Stomach (tissue), 8 donors: ENCODE measurements at regions not wholly inside any gene's neighbourhood (a gene's known extent, or its start where the extent isn't known, plus 50 kb on each side); places are given as distances from the start of the nearest gene placed in this dataset.

Experiments
- DNase-seq, 2 donors: peaks; one replicate each; pipeline versions ENCODE4 v3.0.0 to v3.0.0-alpha.2; 2013 to 2019
- H3K27ac ChIP-seq, 5 donors: fragments of 200-600 bp in 4 of 5; sonication (generic) in 4 of 5; one replicate each; pipeline ENCODE4 v1.5.1; 2013 to 2019; ENCODE audit warnings: mild to moderate bottlenecking in 1 of 5, moderate library complexity in 1 of 5
- H3K27me3 ChIP-seq, 3 donors: fragments of 200-600 bp; sonication (generic); one replicate each; pipeline ENCODE4 v1.5.1; 2017 to 2019; ENCODE audit warnings: mixed run types in 1 of 3
- H3K36me3 ChIP-seq, 4 donors: fragments of 200-600 bp; sonication (generic); 1 replicate in 3 of 4; 2 replicates in 1 of 4; pipeline ENCODE4 v1.5.1; 2016 to 2019
- H3K4me1 ChIP-seq, 4 donors: fragments of 200-600 bp; sonication (generic); one replicate each; pipeline ENCODE4 v1.5.1; 2016 to 2019
- H3K4me3 ChIP-seq, 4 donors: fragments of 200-600 bp; sonication (generic) in 3 of 4; one replicate each; pipeline ENCODE4 v1.5.1; 2016 to 2019; ENCODE audit warnings: mild to moderate bottlenecking in 1 of 4
- H3K9me3 ChIP-seq, 4 donors: fragments of 200-600 bp; sonication (generic); one replicate each; pipeline ENCODE4 v1.5.1; 2016 to 2019
- EP300 ChIP-seq: sonication (generic); formaldehyde crosslinking; IDR thresholded peaks from one replicate; pipeline ENCODE4 v1.6.1; 2017; ENCODE audit warnings: antibody characterized with exemption
- POLR2A ChIP-seq, 4 donors: fragments of 450-650 bp; IDR thresholded peaks; one replicate each; pipeline ENCODE4 v1.6.1; 2016; ENCODE audit warnings: antibody characterized with exemption in 4 of 4, control low read depth in 2 of 4, mild to moderate bottlenecking in 1 of 4, moderate library complexity in 1 of 4
- POLR2AphosphoS5 ChIP-seq, 3 donors: sonication (generic); formaldehyde crosslinking; IDR thresholded peaks; one replicate each; pipeline ENCODE4 v1.6.1; 2016; ENCODE audit warnings: antibody characterized with exemption in 3 of 3
- WGBS, 5 donors: extraction: QIAGEN DNeasy Blood & Tissue Kit in 3 of 5; methylation state at CpG; one replicate each; pipeline versions ENCODE4 v1.1.5 to v1.1.7; 2013 to 2018; 5-methylcytosine and 5-hydroxymethylcytosine counted together
- intact Hi-C: fragments of 100-400 bp; cut with DNase I; formaldehyde crosslinking; loops from one replicate; pipeline ENCODE4 v1.15.1; 2023; ENCODE audit warnings: low total_unique reads
- TF ChIP-seq, protein P1 (sequence below), 7 experiments: fragments of 450-650 bp in 4 of 7; fragments of 200-600 bp in 3 of 7; sonication (generic) in 3 of 7; IDR thresholded peaks; one replicate each; pipeline ENCODE4 v1.5.1; 2016 to 2019; ENCODE audit warnings: antibody characterized with exemption in 7 of 7, control low read depth in 2 of 7, mild to moderate bottlenecking in 1 of 7
- donor health status: healthy with polysubstance abuse.
- donor health status: Bipolar disorder and iron deficiency.
- donor health status: healthy.

DNA sequence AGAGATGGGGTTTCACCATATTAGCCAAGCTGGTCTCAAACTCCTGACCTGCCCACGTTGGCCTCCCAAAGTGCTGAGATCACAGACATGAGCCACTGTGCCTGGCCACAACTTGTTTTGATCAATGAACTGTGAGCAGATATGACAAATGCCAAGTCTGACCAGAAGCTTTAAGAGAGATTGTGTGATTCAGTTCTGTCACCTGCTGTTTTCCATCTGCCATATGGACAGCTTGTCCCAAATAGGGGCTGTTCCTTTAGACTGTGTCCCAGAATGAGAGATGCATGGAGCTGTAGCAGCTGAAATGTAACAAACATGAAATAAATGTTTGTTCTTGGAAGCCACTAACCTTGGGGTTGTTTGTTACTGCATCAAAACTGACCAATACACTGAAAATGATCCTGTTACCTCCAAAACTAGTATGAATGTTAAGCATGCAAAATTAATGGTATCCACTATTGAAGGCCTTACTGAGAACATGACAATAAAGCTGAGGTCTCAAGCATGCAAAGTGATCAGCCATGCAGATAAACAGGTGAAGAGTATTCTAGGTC lies 65.9 kb upstream of the MED13L start:
- TF ChIP-seq POLR2A (IDR thresholded peaks at IDR 0.05) (no peak), POLR2AphosphoS5 (IDR thresholded peaks at IDR 0.05) (no peak), EP300 (no peak)
- TF ChIP-seq, protein P1, sequence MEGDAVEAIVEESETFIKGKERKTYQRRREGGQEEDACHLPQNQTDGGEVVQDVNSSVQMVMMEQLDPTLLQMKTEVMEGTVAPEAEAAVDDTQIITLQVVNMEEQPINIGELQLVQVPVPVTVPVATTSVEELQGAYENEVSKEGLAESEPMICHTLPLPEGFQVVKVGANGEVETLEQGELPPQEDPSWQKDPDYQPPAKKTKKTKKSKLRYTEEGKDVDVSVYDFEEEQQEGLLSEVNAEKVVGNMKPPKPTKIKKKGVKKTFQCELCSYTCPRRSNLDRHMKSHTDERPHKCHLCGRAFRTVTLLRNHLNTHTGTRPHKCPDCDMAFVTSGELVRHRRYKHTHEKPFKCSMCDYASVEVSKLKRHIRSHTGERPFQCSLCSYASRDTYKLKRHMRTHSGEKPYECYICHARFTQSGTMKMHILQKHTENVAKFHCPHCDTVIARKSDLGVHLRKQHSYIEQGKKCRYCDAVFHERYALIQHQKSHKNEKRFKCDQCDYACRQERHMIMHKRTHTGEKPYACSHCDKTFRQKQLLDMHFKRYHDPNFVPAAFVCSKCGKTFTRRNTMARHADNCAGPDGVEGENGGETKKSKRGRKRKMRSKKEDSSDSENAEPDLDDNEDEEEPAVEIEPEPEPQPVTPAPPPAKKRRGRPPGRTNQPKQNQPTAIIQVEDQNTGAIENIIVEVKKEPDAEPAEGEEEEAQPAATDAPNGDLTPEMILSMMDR (IDR thresholded peaks at IDR 0.05) = no peak
- DNase-seq = no peak
- Histone ChIP-seq H3K36me3 (no peaks in the 10 kb centered on the region), H3K4me1 (peaks cover 0 to 15% (median 10%) of the 10 kb centered on the region in 4 donors), H3K27me3 (no peaks in the 10 kb centered on the region), H3K4me3 (no peak overlapping the region), H3K9me3 (peaks cover 0 to 8% (median 0%) of the 10 kb centered on the region in 4 donors), H3K27ac (no peak overlapping the region)
- intact Hi-C loops = no loop called here
- WGBS, 5 donors = 67 to 100% (median 89%) methylated on average over 1 of the region's 1 CpG

DNA sequence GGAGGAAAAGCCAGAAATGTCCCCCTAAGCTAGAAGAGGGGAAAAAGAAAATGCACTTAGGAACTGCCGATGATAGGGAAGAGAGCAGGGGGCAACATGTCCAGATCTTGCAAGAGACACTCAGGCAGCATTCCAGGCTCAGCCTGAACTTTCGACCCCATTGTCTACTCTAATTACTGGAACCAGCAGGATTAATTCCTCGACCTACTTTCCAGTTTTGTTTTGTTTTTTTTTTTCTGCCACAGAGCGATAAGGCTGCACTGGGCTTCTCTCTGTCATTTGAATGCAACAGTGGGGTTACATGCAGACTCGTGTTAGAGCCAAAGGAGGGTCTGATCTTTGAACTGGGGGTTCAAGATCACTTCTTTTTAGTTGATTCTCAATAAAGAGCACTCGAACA lies 68.7 kb upstream of the MED13L start:
- H3K36me3 ChIP-seq = no peaks in the 10 kb centered on the region
- intact Hi-C loops = no loop called here
- TF ChIP-seq POLR2A (IDR thresholded peaks at IDR 0.05) (no peak), POLR2AphosphoS5 (IDR thresholded peaks at IDR 0.05) (no peak), EP300 (no peak)
- TF ChIP-seq, protein P1 (IDR thresholded peaks at IDR 0.05) = no peak
- H3K9me3 ChIP-seq = peaks cover 0 to 8% (median 0%) of the 10 kb centered on the region in 4 donors
- H3K4me1 ChIP-seq = peaks cover 0 to 15% (median 10%) of the 10 kb centered on the region in 4 donors
- no peaks in the 10 kb centered on the region for H3K27me3 ChIP-seq
- no peak overlapping the region for H3K27ac ChIP-seq
- DNase-seq = peak in 1 of 2 donors; percentile 55
- 24 to 31% (median 29%) methylated on average over 6 of the region's 6 CpGs for WGBS, 5 donors
- no peak overlapping the region for H3K4me3 ChIP-seq

DNA sequence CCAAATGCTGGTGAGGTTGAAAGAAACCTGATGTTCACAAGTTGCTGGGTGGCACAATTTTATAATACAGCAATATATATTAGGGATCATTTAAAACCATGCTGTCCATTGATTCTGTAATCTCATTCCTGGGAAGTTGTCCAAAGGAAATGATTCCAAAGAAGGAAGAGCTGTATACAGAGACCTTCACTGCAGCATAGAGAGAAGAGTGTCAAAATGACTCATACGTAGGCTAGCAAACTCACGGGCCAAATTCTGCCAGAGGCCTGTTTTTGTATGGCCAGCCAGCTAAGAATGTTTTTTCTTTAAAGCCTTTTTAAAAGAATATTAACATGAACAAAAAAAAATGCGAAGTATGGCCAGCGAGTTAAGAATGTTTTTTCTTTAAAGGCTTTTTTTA lies 69.2 kb upstream of the MED13L start:
- TF ChIP-seq POLR2AphosphoS5 (IDR thresholded peaks at IDR 0.05) (peak in 1 of 3 donors; percentile 41), POLR2A (IDR thresholded peaks at IDR 0.05) (no peak)
- peaks cover 0 to 8% (median 0%) of the 10 kb centered on the region in 4 donors for H3K9me3 ChIP-seq
- intact Hi-C loops = no loop called here
- H3K4me1 ChIP-seq = peaks cover 0 to 15% (median 10%) of the 10 kb centered on the region in 4 donors
- DNase-seq = peak in 1 of 2 donors; percentile 66
- WGBS, 5 donors = 18 to 39% (median 37%) methylated on average over 4 of the region's 4 CpGs
- no peak overlapping the region for H3K27ac ChIP-seq
- no peak overlapping the region for H3K4me3 ChIP-seq
- no peaks in the 10 kb centered on the region for H3K27me3 ChIP-seq
- H3K36me3 ChIP-seq = no peaks in the 10 kb centered on the region

DNA sequence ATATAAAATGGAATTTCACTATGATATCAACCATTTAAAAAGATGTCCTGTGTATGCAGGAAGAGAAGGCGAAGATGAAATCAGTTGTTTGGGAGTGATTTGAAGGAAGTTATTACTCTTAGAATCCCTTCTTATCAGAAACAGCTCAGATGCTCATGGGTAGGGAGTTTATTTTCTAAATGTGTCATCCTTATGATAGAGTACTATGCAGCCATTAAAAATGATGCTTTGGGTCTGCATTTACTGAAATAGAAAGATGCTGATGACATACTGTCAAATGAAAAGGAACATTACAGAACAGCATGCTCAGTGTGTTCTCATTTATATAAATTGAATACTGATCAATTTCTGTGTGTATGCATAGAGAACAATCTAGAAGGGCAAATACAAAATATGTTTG lies 69.8 kb upstream of the MED13L start:
- Histone ChIP-seq H3K27ac (no peak overlapping the region), H3K36me3 (no peaks in the 10 kb centered on the region), H3K4me1 (peaks cover 0 to 15% (median 10%) of the 10 kb centered on the region in 4 donors), H3K9me3 (peaks cover 0 to 8% (median 0%) of the 10 kb centered on the region in 4 donors), H3K27me3 (no peaks in the 10 kb centered on the region), H3K4me3 (no peak overlapping the region)
- TF ChIP-seq POLR2A (IDR thresholded peaks at IDR 0.05) = no peak
- TF ChIP-seq, protein P1 (IDR thresholded peaks at IDR 0.05) = no peak
- no peak for TF ChIP-seq POLR2AphosphoS5 (IDR thresholded peaks at IDR 0.05)
- no peak for TF ChIP-seq EP300
- intact Hi-C loops = no loop called here
- 91 to 100% (median 93%) methylated on average over 1 of the region's 1 CpG for WGBS, 5 donors
- DNase-seq = no peak

DNA sequence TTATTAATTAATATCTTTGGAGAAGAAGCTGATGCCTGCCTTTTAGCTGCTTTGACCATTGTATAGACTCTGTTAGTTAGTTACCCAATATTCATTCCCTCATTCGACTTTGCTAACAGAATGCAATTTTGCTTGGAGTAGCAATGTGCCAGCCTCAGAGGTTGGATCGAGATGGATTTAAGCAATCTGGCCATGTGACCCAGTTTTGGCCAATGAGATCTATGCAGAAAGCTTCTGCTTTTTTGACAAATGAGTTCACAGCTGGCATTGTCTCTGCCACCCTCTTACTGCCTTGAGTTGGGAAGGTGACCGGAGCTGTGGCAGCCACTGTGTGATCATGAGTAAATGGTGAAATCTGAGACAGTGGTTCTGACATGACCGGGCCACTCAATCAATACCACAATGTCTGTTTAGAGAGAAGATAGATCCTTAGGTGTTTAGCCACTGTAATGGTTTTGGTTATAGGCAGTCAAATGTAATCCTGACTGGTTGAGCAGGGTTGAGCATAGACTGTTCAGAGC lies 74.9 kb upstream of the MED13L start:
- TF ChIP-seq POLR2A (IDR thresholded peaks at IDR 0.05) (no peak), POLR2AphosphoS5 (IDR thresholded peaks at IDR 0.05) (no peak), EP300 (no peak)
- TF ChIP-seq, protein P1 (IDR thresholded peaks at IDR 0.05) = no peak
- H3K4me1 ChIP-seq = peaks cover 0 to under 1% (median 0%) of the 10 kb centered on the region in 4 donors
- 91 to 97% (median 96%) methylated on average over 4 of the region's 4 CpGs for whole genome bisulfite sequencing, 5 donors
- H3K36me3 ChIP-seq = no peaks in the 10 kb centered on the region
- H3K4me3 ChIP-seq = no peak overlapping the region
- no peaks in the 10 kb centered on the region for H3K27me3 ChIP-seq
- DNase-seq = no peak
- intact Hi-C loops = no loop called here
- no peaks in the 10 kb centered on the region for H3K9me3 ChIP-seq
- no peak overlapping the region for H3K27ac ChIP-seq
